ENCODE measurements at regions not wholly inside any gene's neighbourhood (a gene's known extent, or its start where the extent isn't known, plus 50 kb on each side); places are given as distances from the start of the nearest gene placed in this dataset.

DNA sequence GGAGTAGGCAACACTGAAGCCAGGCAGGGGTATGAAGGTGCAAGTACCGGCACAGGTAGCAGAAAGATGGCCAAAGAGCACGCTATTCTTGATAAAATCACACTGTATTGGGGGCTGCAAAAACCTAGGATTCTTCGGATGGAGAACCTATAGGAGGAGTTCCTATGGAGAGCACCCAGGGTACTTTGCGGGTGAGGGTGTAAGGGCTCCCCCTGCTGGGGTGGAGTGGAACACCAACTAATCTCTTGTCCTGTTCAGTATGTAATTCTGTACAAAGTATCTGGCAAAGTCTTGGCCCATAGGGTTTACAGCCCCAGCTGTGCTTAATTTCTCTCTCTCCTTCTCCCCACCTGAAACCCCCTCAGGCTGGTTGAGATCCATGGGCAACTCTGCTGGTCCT, 393.1 kb upstream of the ASIC2 start:
- Mint-ChIP-seq H3K36me3 (ENCODE audit: insufficient read depth, unreplicated experiment) (no peaks in the 10 kb centered on the region), H3K4me1 (ENCODE audit: insufficient read depth, unreplicated experiment) (no peaks in the 10 kb centered on the region), H3K4me3 (ENCODE audit: unreplicated experiment) (no peak overlapping the region), H3K27ac (ENCODE audit: low read depth, unreplicated experiment) (no peak overlapping the region), H3K9me3 (ENCODE audit: unreplicated experiment) (peaks cover 18% of the 10 kb centered on the region), H3K27me3 (ENCODE audit: insufficient read depth, unreplicated experiment) (no peaks in the 10 kb centered on the region)
- intact Hi-C loops (cut with micrococcal nuclease) = no loop called here
- POLR2A ChIA-PET = interaction anchor here (0.6 kb wide), 1 partner anchor 12 kb away, joined by 3 read pairs; no protein-coding TSS in a partner anchor
- CTCF ChIA-PET = interaction anchor here (0.5 to 4.8 kb wide), 3 partner anchors 11 to 1753 kb away, joined by 3 to 26 read pairs (median 3); no protein-coding TSS in a partner anchor
- no peak for DNase-seq (ENCODE audit: unreplicated experiment)
- TF ChIP-seq, protein P1, sequence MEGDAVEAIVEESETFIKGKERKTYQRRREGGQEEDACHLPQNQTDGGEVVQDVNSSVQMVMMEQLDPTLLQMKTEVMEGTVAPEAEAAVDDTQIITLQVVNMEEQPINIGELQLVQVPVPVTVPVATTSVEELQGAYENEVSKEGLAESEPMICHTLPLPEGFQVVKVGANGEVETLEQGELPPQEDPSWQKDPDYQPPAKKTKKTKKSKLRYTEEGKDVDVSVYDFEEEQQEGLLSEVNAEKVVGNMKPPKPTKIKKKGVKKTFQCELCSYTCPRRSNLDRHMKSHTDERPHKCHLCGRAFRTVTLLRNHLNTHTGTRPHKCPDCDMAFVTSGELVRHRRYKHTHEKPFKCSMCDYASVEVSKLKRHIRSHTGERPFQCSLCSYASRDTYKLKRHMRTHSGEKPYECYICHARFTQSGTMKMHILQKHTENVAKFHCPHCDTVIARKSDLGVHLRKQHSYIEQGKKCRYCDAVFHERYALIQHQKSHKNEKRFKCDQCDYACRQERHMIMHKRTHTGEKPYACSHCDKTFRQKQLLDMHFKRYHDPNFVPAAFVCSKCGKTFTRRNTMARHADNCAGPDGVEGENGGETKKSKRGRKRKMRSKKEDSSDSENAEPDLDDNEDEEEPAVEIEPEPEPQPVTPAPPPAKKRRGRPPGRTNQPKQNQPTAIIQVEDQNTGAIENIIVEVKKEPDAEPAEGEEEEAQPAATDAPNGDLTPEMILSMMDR (IDR thresholded peaks at IDR 0.05; ENCODE audit: unreplicated experiment) = no peak
- no TSS peak for BruUV-seq (replicated peaks)

DNA sequence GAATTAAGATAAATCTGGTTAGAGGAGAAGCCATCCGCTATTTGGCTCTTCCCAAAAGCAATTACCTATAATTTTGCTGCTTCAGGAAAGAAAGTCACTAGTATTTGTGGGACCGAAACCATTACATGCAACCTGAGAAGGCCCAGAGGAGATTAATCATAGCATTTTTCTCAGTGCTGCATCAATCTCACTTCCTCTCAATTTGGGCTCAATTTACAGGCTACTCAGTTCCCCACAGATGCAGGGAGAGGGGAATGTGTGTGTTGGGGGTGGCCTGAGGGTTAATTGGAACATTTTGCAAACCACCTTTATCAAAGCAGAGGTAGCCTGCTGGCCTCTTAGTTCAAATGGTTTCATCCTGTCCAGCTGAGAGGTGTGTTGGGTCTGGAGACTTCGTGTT, 394.7 kb upstream of the ASIC2 start:
- intact Hi-C loops (cut with micrococcal nuclease) = no loop called here
- Mint-ChIP-seq H3K4me3 (ENCODE audit: unreplicated experiment) (no peak overlapping the region), H3K36me3 (ENCODE audit: insufficient read depth, unreplicated experiment) (no peaks in the 10 kb centered on the region), H3K4me1 (ENCODE audit: insufficient read depth, unreplicated experiment) (no peaks in the 10 kb centered on the region), H3K9me3 (ENCODE audit: unreplicated experiment) (peaks cover 18% of the 10 kb centered on the region), H3K27ac (ENCODE audit: low read depth, unreplicated experiment) (no peak overlapping the region), H3K27me3 (ENCODE audit: insufficient read depth, unreplicated experiment) (no peaks in the 10 kb centered on the region)
- ChIA-PET CTCF (interaction anchor here (0.6 kb wide), 1 partner anchor 121 kb away, joined by 3 read pairs; no protein-coding TSS in a partner anchor), POLR2A (no interaction called here)
- DNase-seq (ENCODE audit: unreplicated experiment) = no peak
- TF ChIP-seq, protein P1 (IDR thresholded peaks at IDR 0.05; ENCODE audit: unreplicated experiment) = no peak
- BruUV-seq (replicated peaks) = no TSS peak

DNA sequence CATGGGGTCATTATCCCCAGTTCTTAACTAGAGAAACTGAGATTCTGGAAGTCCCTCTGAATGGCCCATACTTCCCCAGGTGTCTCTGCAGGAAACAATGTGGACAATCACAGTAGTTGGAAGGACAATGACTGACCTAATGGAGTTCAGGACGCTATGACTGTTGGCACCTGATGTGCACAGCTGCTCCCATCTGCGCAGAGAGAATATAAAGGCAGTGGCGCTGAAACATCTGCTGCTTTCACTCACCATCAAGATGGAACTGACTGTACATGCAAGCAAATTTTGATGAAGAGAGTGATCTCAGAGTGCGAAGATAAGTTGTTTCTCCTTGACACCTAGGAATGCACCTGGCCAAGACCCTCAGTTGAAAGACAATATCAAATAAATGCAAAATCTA, 395.7 kb upstream of the ASIC2 start:
- peaks cover 25% of the 10 kb centered on the region for H3K9me3 Mint-ChIP-seq (ENCODE audit: unreplicated experiment)
- CTCF ChIA-PET = interaction anchor here (2.2 kb wide), 1 partner anchor 15 kb away, joined by 5 read pairs; no protein-coding TSS in a partner anchor
- no peak for DNase-seq (ENCODE audit: unreplicated experiment)

DNA sequence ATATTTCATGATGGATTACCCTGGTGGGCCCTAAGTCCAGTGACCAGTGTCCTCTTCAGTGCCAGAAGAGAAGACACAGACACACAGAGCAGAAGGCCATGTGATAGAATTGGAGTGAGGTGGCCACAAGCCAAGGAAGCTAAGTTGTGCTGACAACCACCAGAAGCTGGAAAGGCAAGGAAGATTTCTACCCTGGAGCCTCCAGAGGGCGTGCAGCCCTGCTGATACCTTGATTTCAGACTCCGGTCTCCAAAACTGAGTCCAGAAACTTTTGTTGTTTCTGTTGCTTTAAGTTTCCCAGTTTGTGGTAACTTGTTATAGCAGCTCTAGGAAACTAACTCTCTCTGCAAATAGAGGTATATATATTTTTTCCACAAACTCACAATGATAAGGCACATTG, 396.6 kb upstream of the ASIC2 start:
- TF ChIP-seq, protein P1 (IDR thresholded peaks at IDR 0.05; ENCODE audit: unreplicated experiment) = no peak
- no peak for DNase-seq (ENCODE audit: unreplicated experiment)
- Mint-ChIP-seq H3K27ac (ENCODE audit: low read depth, unreplicated experiment) (no peak overlapping the region), H3K4me3 (ENCODE audit: unreplicated experiment) (no peak overlapping the region), H3K36me3 (ENCODE audit: insufficient read depth, unreplicated experiment) (no peaks in the 10 kb centered on the region), H3K9me3 (ENCODE audit: unreplicated experiment) (peaks cover 31% of the 10 kb centered on the region), H3K4me1 (ENCODE audit: insufficient read depth, unreplicated experiment) (no peaks in the 10 kb centered on the region), H3K27me3 (ENCODE audit: insufficient read depth, unreplicated experiment) (no peaks in the 10 kb centered on the region)
- POLR2A ChIA-PET = no interaction called here
- CTCF ChIA-PET = interaction anchor here (2.2 kb wide), 1 partner anchor 16 kb away, joined by 5 read pairs; no protein-coding TSS in a partner anchor
- intact Hi-C loops (cut with micrococcal nuclease) = no loop called here
- BruUV-seq (replicated peaks) = no TSS peak

More for the DNA sequence above, 395.7 kb upstream of the ASIC2 start:
- Mint-ChIP-seq H3K36me3 (ENCODE audit: insufficient read depth, unreplicated experiment) (no peaks in the 10 kb centered on the region), H3K27ac (ENCODE audit: low read depth, unreplicated experiment) (no peak overlapping the region), H3K4me3 (ENCODE audit: unreplicated experiment) (no peak overlapping the region), H3K27me3 (ENCODE audit: insufficient read depth, unreplicated experiment) (no peaks in the 10 kb centered on the region), H3K4me1 (ENCODE audit: insufficient read depth, unreplicated experiment) (no peaks in the 10 kb centered on the region)
- intact Hi-C loops (cut with micrococcal nuclease) = no loop called here
- POLR2A ChIA-PET = no interaction called here
- TF ChIP-seq, protein P1 (IDR thresholded peaks at IDR 0.05; ENCODE audit: unreplicated experiment) = no peak
- no TSS peak for BruUV-seq (replicated peaks)

All from MCF 10A (cell line).